GM10266 (cell line): ENCODE measurements at regions not wholly inside any gene's neighbourhood (a gene's known extent, or its start where the extent isn't known, plus 50 kb on each side); places are given as distances from the start of the nearest gene placed in this dataset.

Experiments
- DNase-seq: peaks from one replicate; pipeline ENCODE4 v3.0.0; 2012; ENCODE audit errors: extremely low spot score
- CTCF ChIP-seq: IDR thresholded peaks from 2 replicates; pipeline ENCODE4 v1.5.1; 2012; ENCODE audit warnings: mild to moderate bottlenecking, low read depth; ENCODE audit not compliant: control insufficient read depth, insufficient read depth; ENCODE audit errors: missing control alignments

- no peak for DNase-seq
- no peak for TF ChIP-seq CTCF
Measured at GRCh38 chr4:124462954-124463828, 249.3 kb downstream of the ANKRD50 start.

DNA sequence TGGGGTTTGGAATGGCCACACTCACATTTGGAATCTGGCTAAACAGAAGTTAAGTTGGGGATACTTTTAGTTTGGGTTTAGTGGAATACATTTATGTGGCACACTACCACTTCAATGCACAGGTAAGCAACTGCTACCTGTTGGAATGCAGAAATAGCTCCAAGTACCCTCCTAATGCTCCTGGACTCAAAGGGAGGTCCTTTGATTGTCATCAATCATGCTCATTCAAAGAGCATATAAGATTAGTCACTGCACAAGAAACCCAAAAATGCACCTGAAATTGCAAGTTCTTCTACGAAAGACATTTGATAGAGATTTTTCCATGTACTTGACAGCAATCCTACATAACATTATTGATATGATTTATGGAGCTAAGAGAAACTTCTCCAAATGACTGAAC lies 247.7 kb downstream of the ANKRD50 start:
- no peak for DNase-seq

GRCh38 chr4:124468360-124468759 lies 244.2 kb downstream of the ANKRD50 start:
- no peak for TF ChIP-seq CTCF
- DNase-seq: no peak

More for the DNA sequence above, 247.7 kb downstream of the ANKRD50 start:
- no peak for TF ChIP-seq CTCF

DNA sequence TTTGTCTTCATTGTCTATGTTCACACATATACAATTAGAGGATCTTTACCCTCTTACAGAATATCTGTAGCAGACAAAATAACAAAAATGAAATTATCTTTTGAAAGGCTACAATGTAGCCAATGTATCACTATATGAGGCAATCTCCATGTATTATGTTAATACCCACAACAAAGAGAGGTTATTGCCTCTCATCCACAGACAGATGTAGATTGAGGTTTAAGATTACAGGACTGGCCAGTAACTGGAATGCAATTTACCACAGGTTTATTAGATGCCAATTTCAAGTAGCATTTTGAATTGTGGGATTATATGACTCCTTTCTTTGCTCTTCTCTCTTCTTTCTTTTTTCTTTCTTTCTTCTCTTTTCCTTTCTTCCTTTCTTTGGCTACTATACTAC lies 242.6 kb downstream of the ANKRD50 start:
- DNase-seq: no peak
- TF ChIP-seq CTCF: no peak

- no peak for DNase-seq
- TF ChIP-seq CTCF: no peak
Measured at GRCh38 chr4:124478470-124478869, 234.1 kb downstream of the ANKRD50 start.

GRCh38 chr4:124480061-124480460 lies 232.5 kb downstream of the ANKRD50 start:
- DNase-seq: no peak
- TF ChIP-seq CTCF: no peak

DNA sequence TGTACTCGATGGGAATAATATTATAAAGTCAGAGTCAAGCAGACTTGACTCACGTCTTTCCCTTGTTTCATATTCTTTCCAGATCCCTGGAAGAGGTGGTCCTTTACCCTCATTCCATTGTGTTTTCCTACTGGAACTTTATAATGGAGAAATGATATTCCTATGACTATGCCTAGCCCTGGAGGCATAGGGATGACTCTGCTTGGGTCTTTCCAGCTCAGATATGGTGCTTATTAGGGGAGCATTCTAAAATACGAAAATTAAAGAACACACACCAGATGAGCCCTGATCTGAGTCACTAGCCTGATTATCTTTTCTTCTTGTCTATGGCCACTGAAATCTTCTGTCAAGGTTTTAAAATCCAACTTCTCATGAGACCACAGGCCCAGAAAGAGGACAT lies 231.4 kb downstream of the ANKRD50 start:
- no peak for TF ChIP-seq CTCF

More for the DNA sequence above, 231.4 kb downstream of the ANKRD50 start:
- no peak for DNase-seq
